ENCODE measurements at regions not wholly inside any gene's neighbourhood (a gene's known extent, or its start where the extent isn't known, plus 50 kb on each side); places are given as distances from the start of the nearest gene placed in this dataset.

- no peak for DNase-seq (ENCODE audit: low read depth)
Observed at GRCh38 chr11:38460429-38460828, 1862.4 kb upstream of the RAG2 start.

GRCh38 chr11:38456371-38456770 lies 1858.3 kb upstream of the RAG2 start:
- TF ChIP-seq CTCF (conservative IDR thresholded peaks at IDR 0.05; ENCODE audit: low read depth, low read length), result no peak
- no peak overlapping the region for H3K4me3 ChIP-seq (ENCODE audit: low read depth, low read length)
- no peak for DNase-seq (ENCODE audit: low read depth)

More at GRCh38 chr11:38460429-38460828, 1862.4 kb upstream of the RAG2 start:
- no peak for TF ChIP-seq CTCF (conservative IDR thresholded peaks at IDR 0.05; ENCODE audit: low read depth, low read length)
- H3K4me3 ChIP-seq (ENCODE audit: low read depth, low read length), result no peak overlapping the region

- TF ChIP-seq CTCF (conservative IDR thresholded peaks at IDR 0.05; ENCODE audit: low read depth, low read length), result no peak
- H3K4me3 ChIP-seq (ENCODE audit: low read depth, low read length), result no peak overlapping the region
- no peak for DNase-seq (ENCODE audit: low read depth)
Observed at GRCh38 chr11:38448284-38448683, 1850.2 kb upstream of the RAG2 start.

- DNase-seq (ENCODE audit: low read depth), result no peak
Observed at GRCh38 chr11:38446336-38446735, 1848.3 kb upstream of the RAG2 start.

GRCh38 chr11:38438091-38438490 lies 1840.1 kb upstream of the RAG2 start:
- no peak for DNase-seq (ENCODE audit: low read depth)
- H3K4me3 ChIP-seq (ENCODE audit: low read depth, low read length), result no peak overlapping the region
- no peak for TF ChIP-seq CTCF (conservative IDR thresholded peaks at IDR 0.05; ENCODE audit: low read depth, low read length)

More at GRCh38 chr11:38446336-38446735, 1848.3 kb upstream of the RAG2 start:
- TF ChIP-seq CTCF (conservative IDR thresholded peaks at IDR 0.05; ENCODE audit: low read depth, low read length), result no peak
- H3K4me3 ChIP-seq (ENCODE audit: low read depth, low read length), result no peak overlapping the region

GRCh38 chr11:38425578-38425977 lies 1827.5 kb upstream of the RAG2 start:
- no peak for DNase-seq (ENCODE audit: low read depth)
- no peak overlapping the region for H3K4me3 ChIP-seq (ENCODE audit: low read depth, low read length)
- no peak for TF ChIP-seq CTCF (conservative IDR thresholded peaks at IDR 0.05; ENCODE audit: low read depth, low read length)

GRCh38 chr11:38423042-38423441 lies 1825.0 kb upstream of the RAG2 start:
- DNase-seq (ENCODE audit: low read depth), result no peak
- no peak overlapping the region for H3K4me3 ChIP-seq (ENCODE audit: low read depth, low read length)
- no peak for TF ChIP-seq CTCF (conservative IDR thresholded peaks at IDR 0.05; ENCODE audit: low read depth, low read length)
